Uterus (tissue), 3 donors: ENCODE measurements at regions not wholly inside any gene's neighbourhood (a gene's known extent, or its start where the extent isn't known, plus 50 kb on each side); places are given as distances from the start of the nearest gene placed in this dataset.

Experiments
- DNase-seq, 2 donors: peaks; one replicate each; pipeline ENCODE4 v3.0.0-alpha.2; 2019 to 2020
- H3K27ac ChIP-seq, 2 donors: fragments of 200-600 bp; sonication (generic); 1 replicate in 1 of 2; 2 replicates in 1 of 2; pipeline ENCODE4 v1.5.1; 2016 to 2018
- H3K27me3 ChIP-seq, 2 donors: fragments of 200-600 bp; sonication (generic); one replicate each; pipeline ENCODE4 v1.5.1; 2018 to 2019; ENCODE audit warnings: control low read depth in 1 of 2
- H3K36me3 ChIP-seq, 2 donors: fragments of 200-600 bp; sonication (generic); one replicate each; pipeline ENCODE4 v1.5.1; 2019; ENCODE audit warnings: control low read depth in 1 of 2
- H3K4me1 ChIP-seq, 2 donors: fragments of 200-600 bp; sonication (generic); one replicate each; pipeline ENCODE4 v1.5.1; 2018 to 2019; ENCODE audit warnings: control low read depth in 1 of 2
- H3K4me3 ChIP-seq, 2 donors: fragments of 200-600 bp; sonication (generic); 1 replicate in 1 of 2; 2 replicates in 1 of 2; pipeline ENCODE4 v1.5.1; 2018 to 2019; ENCODE audit warnings: mild to moderate bottlenecking in 1 of 2
- H3K9me3 ChIP-seq, 2 donors: fragments of 200-600 bp; sonication (generic); one replicate each; pipeline ENCODE4 v1.5.1; 2019; ENCODE audit warnings: control low read depth in 1 of 2
- POLR2A ChIP-seq, 2 donors: fragments of 450-650 bp; IDR thresholded peaks; one replicate each; pipeline ENCODE4 v1.6.1; 2016; ENCODE audit warnings: antibody characterized with exemption in 2 of 2, mild to moderate bottlenecking in 1 of 2, moderate library complexity in 1 of 2
- intact Hi-C: fragments of 100-400 bp; cut with DNase I; formaldehyde crosslinking; loops from one replicate; pipeline ENCODE4 v1.15.1; 2023; ENCODE audit warnings: low total_unique reads
- TF ChIP-seq, protein P1 (sequence below), 4 experiments: fragments of 200-600 bp in 2 of 4; fragments of 450-650 bp in 2 of 4; sonication (generic) in 2 of 4; IDR thresholded peaks; one replicate each; pipeline ENCODE4 v1.5.1; 2016 to 2019; ENCODE audit warnings: antibody characterized with exemption in 4 of 4, mild to moderate bottlenecking in 2 of 4, moderate library complexity in 1 of 4
- donor health status: DM: yes; HTN: yes; CAD: no.

DNA sequence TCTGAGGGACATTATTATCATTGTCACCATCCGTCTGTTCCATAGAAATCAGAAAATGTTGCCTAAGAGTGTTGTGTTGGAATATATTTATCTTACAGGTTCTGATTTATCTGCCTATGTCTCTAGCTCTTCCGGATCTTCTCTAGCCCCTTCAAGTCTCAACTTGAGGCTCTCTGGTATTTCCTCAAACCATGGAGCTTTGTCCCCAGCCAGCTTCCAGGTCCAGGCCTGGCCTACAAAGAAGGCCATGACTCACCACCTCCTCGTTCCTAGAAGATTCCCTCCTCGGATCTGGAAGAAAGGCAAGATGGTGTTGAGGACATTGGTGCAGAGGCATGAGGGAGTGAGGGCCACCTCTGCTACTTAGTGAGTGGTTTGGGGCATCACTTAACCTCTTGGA is 122.1 kb upstream of the TRIB2 start:
- Histone ChIP-seq H3K27ac (no peak overlapping the region), H3K4me3 (no peak overlapping the region), H3K27me3 (no peaks in the 10 kb centered on the region), H3K4me1 (no peaks in the 10 kb centered on the region), H3K36me3 (no peaks in the 10 kb centered on the region), H3K9me3 (no peaks in the 10 kb centered on the region)
- intact Hi-C loops, result no loop called here
- no peak for TF ChIP-seq POLR2A (IDR thresholded peaks at IDR 0.05)
- TF ChIP-seq, protein P1, sequence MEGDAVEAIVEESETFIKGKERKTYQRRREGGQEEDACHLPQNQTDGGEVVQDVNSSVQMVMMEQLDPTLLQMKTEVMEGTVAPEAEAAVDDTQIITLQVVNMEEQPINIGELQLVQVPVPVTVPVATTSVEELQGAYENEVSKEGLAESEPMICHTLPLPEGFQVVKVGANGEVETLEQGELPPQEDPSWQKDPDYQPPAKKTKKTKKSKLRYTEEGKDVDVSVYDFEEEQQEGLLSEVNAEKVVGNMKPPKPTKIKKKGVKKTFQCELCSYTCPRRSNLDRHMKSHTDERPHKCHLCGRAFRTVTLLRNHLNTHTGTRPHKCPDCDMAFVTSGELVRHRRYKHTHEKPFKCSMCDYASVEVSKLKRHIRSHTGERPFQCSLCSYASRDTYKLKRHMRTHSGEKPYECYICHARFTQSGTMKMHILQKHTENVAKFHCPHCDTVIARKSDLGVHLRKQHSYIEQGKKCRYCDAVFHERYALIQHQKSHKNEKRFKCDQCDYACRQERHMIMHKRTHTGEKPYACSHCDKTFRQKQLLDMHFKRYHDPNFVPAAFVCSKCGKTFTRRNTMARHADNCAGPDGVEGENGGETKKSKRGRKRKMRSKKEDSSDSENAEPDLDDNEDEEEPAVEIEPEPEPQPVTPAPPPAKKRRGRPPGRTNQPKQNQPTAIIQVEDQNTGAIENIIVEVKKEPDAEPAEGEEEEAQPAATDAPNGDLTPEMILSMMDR (IDR thresholded peaks at IDR 0.05), result no peak
- DNase-seq, result no peak

DNA sequence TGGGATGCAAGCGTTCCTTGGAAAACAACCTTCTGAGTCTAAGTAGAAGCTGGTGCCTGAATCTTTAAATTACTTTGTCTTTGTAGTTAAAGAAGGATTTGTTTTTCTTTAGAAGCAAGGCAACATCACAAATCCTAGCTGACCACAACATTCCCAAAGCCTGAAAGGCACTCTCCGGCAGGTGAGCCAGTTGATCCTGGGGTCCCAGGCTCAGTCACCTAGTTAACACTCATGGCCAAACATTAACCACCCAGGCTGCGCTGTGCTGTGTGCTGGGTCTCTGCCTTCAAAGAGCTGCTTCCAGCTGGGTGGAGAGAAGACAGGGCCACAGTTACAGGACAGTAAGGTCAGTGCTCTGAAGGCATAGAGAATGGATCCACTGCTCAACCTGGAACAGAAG is 120.0 kb upstream of the TRIB2 start:
- no peak for DNase-seq
- TF ChIP-seq, protein P1 (IDR thresholded peaks at IDR 0.05), result no peak
- TF ChIP-seq POLR2A (IDR thresholded peaks at IDR 0.05), result no peak
- H3K9me3 ChIP-seq, result no peaks in the 10 kb centered on the region
- no peaks in the 10 kb centered on the region for H3K27me3 ChIP-seq
- intact Hi-C loops, result no loop called here
- no peak overlapping the region for H3K27ac ChIP-seq
- no peaks in the 10 kb centered on the region for H3K36me3 ChIP-seq
- H3K4me3 ChIP-seq, result no peak overlapping the region
- H3K4me1 ChIP-seq, result no peaks in the 10 kb centered on the region

DNA sequence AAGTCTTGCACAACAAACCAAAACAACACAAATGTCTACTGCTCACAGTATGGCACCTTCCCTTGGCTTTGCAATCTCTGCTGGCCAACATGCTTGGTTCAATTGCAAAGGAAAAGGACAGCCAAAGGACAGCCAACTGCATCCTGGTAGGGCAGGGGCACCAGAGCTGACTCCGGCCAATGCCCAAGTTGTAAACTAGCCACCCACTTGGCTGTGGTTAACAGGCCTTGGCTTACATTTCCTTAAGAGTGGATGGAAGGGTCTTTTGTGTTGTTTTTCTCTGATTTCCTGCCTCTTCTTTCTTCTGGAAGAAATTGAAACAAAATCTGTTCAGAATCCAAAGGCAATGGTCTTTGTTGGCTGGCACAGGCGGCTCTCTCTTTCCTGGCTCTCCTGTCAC is 119.1 kb upstream of the TRIB2 start:
- no peak overlapping the region for H3K27ac ChIP-seq
- no peaks in the 10 kb centered on the region for H3K4me1 ChIP-seq
- no peak for DNase-seq
- H3K27me3 ChIP-seq, result no peaks in the 10 kb centered on the region
- intact Hi-C loops, result no loop called here
- TF ChIP-seq, protein P1 (IDR thresholded peaks at IDR 0.05), result no peak
- no peak for TF ChIP-seq POLR2A (IDR thresholded peaks at IDR 0.05)
- no peak overlapping the region for H3K4me3 ChIP-seq
- H3K9me3 ChIP-seq, result no peaks in the 10 kb centered on the region
- H3K36me3 ChIP-seq, result no peaks in the 10 kb centered on the region

DNA sequence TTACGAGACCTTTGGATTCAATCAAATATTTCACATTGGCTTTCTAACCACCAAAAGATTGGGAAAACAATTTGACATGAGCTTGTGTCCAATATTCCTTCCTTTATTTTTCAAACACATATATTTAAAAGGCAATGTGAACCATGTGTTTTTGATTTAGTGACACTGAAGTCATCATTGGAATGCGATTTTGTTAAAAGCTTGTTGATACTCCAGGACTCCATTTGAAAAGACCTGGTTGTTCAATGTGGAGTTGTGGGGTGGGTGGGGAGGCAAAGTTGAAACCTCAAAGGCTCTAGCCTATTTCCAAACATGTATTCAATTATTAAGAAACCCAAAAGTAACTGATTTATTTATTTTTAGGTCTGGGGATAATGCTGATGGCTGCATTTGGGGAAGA is 114.1 kb upstream of the TRIB2 start:
- Histone ChIP-seq H3K27me3 (no peaks in the 10 kb centered on the region), H3K9me3 (no peaks in the 10 kb centered on the region), H3K4me3 (no peak overlapping the region), H3K4me1 (no peaks in the 10 kb centered on the region), H3K27ac (no peak overlapping the region), H3K36me3 (no peaks in the 10 kb centered on the region)
- TF ChIP-seq, protein P1 (IDR thresholded peaks at IDR 0.05), result no peak
- DNase-seq, result no peak
- intact Hi-C loops, result no loop called here

DNA sequence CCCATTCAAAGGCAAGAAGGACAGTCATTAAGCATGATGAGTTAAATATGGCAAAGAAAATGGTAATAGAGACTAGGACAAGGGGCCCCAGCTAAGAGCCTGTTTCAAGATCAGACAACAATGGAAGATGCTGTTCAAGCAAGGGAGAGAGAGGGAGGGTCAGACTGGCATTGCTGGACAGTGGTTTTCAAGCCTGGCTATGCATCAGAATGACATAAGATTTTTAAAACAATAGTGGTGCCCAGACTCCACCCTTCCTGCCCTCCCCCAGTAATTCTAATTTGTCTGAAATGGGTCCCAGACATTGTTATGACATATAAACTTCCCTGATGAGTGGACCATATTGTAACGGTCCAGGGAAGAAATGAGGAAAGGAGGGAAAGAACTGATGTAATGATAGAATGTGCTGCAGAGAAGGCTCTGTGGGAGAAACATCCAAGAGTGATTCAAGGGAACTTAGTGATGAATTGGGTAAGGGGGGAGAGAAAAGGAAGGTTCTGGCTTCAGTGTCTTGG is 112.9 kb upstream of the TRIB2 start:
- no peak overlapping the region for H3K4me3 ChIP-seq
- intact Hi-C loops, result no loop called here
- DNase-seq, result no peak
- H3K4me1 ChIP-seq, result no peaks in the 10 kb centered on the region
- no peaks in the 10 kb centered on the region for H3K9me3 ChIP-seq
- H3K27me3 ChIP-seq, result no peaks in the 10 kb centered on the region
- H3K36me3 ChIP-seq, result no peaks in the 10 kb centered on the region
- TF ChIP-seq, protein P1 (IDR thresholded peaks at IDR 0.05), result no peak
- no peak for TF ChIP-seq POLR2A (IDR thresholded peaks at IDR 0.05)
- H3K27ac ChIP-seq, result no peak overlapping the region
